Upper lobe of left lung (tissue), 4 donors: ENCODE measurements at regions not wholly inside any gene's neighbourhood (a gene's known extent, or its start where the extent isn't known, plus 50 kb on each side); places are given as distances from the start of the nearest gene placed in this dataset.

Experiments used
- CTCF ChIP-seq, 6 experiments: fragments of 450-650 bp in 4 of 6; fragments of 200-600 bp in 2 of 6; sonication (generic) in 2 of 6; IDR thresholded peaks; one replicate each; pipeline ENCODE4 v1.5.1; 2016 to 2019; ENCODE audit warnings: antibody characterized with exemption in 6 of 6
- EP300 ChIP-seq, 4 donors: sonication (generic); formaldehyde crosslinking; IDR thresholded peaks; one replicate each; pipeline ENCODE4 v1.5.1; 2017; ENCODE audit warnings: antibody characterized with exemption in 4 of 4, control low read depth in 2 of 4
- POLR2A ChIP-seq, 4 donors: fragments of 450-650 bp; IDR thresholded peaks; one replicate each; pipeline ENCODE4 v1.5.1; 2016 to 2017; ENCODE audit warnings: antibody characterized with exemption in 4 of 4, mild to moderate bottlenecking in 2 of 4
- POLR2AphosphoS5 ChIP-seq, 2 donors: sonication (generic); formaldehyde crosslinking; IDR thresholded peaks; one replicate each; pipeline ENCODE4 v1.5.1; 2017; ENCODE audit warnings: antibody characterized with exemption in 2 of 2

DNA sequence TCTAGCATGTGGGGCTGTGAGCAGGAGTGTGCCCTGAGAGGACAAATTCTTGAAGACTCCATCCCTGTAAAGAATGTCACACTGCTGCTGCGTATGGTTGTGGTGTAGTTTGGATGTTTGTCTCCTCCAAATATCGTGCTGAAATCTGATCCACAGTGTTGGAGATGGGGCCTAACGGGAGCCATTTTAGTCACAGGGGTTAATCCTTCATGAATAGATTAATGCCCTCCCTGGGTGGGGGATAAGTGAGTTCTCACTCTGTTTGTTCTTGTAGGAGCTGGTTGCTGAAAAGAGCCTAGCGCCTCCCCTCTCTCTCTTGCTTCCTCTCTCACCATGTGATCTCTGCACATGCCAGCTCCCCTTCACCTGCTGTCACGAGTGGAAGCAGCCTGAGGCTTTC is 94.5 kb upstream of the VASH1 start:
- TF ChIP-seq CTCF (IDR thresholded peaks at IDR 0.05) = no peak
- no peak for TF ChIP-seq POLR2A (IDR thresholded peaks at IDR 0.05)
- TF ChIP-seq EP300 (IDR thresholded peaks at IDR 0.05) = no peak
- TF ChIP-seq POLR2AphosphoS5 (IDR thresholded peaks at IDR 0.05) = no peak
